C4-2B (cell line): ENCODE measurements at regions not wholly inside any gene's neighbourhood (a gene's known extent, or its start where the extent isn't known, plus 50 kb on each side); places are given as distances from the start of the nearest gene placed in this dataset.

Experiments used
- ZFX ChIP-seq: fragments of 450-650 bp; IDR thresholded peaks from 2 replicates; pipeline ENCODE4 v1.6.1; 2017
- TF ChIP-seq, protein P1 (sequence below): fragments of 450-650 bp; conservative IDR thresholded peaks from 2 replicates; pipeline ENCODE4 v1.5.1; 2017; ENCODE audit warnings: mild to moderate bottlenecking

DNA sequence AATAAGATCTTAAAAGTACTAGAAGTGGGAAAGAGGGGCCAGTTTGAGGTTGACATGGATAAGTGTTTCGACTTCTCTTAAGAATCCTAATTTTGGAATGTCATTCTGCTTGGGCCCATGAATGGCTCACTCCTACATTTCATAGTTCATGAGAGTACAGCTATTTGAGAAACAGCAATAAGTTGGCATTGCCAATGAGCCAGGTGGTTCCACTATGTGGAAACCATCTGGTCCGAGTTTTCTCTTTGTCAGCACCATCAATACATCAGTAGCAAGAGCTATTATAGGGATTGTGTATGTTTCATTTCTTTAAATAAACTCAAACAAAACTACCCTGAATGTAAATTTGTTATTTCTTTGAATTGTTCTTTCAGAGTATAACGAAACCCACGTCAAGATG is 78.1 kb upstream of the NEBL start:
- TF ChIP-seq, protein P1, sequence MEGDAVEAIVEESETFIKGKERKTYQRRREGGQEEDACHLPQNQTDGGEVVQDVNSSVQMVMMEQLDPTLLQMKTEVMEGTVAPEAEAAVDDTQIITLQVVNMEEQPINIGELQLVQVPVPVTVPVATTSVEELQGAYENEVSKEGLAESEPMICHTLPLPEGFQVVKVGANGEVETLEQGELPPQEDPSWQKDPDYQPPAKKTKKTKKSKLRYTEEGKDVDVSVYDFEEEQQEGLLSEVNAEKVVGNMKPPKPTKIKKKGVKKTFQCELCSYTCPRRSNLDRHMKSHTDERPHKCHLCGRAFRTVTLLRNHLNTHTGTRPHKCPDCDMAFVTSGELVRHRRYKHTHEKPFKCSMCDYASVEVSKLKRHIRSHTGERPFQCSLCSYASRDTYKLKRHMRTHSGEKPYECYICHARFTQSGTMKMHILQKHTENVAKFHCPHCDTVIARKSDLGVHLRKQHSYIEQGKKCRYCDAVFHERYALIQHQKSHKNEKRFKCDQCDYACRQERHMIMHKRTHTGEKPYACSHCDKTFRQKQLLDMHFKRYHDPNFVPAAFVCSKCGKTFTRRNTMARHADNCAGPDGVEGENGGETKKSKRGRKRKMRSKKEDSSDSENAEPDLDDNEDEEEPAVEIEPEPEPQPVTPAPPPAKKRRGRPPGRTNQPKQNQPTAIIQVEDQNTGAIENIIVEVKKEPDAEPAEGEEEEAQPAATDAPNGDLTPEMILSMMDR: no peak
- no peak for TF ChIP-seq ZFX
